ENCODE measurements at regions not wholly inside any gene's neighbourhood (a gene's known extent, or its start where the extent isn't known, plus 50 kb on each side); places are given as distances from the start of the nearest gene placed in this dataset.

- TF ChIP-seq, protein P1, sequence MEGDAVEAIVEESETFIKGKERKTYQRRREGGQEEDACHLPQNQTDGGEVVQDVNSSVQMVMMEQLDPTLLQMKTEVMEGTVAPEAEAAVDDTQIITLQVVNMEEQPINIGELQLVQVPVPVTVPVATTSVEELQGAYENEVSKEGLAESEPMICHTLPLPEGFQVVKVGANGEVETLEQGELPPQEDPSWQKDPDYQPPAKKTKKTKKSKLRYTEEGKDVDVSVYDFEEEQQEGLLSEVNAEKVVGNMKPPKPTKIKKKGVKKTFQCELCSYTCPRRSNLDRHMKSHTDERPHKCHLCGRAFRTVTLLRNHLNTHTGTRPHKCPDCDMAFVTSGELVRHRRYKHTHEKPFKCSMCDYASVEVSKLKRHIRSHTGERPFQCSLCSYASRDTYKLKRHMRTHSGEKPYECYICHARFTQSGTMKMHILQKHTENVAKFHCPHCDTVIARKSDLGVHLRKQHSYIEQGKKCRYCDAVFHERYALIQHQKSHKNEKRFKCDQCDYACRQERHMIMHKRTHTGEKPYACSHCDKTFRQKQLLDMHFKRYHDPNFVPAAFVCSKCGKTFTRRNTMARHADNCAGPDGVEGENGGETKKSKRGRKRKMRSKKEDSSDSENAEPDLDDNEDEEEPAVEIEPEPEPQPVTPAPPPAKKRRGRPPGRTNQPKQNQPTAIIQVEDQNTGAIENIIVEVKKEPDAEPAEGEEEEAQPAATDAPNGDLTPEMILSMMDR (IDR thresholded peaks at IDR 0.05), result peak in 1 of 2 experiments; percentile 13
- H3K27me3 ChIP-seq, result no peaks in the 10 kb centered on the region
- H3K27ac ChIP-seq, result peak overlapping the region; percentile 46 to 67
Measured at GRCh38 chr3:72255791-72256559, 471.0 kb upstream of the PROK2 start.

DNA sequence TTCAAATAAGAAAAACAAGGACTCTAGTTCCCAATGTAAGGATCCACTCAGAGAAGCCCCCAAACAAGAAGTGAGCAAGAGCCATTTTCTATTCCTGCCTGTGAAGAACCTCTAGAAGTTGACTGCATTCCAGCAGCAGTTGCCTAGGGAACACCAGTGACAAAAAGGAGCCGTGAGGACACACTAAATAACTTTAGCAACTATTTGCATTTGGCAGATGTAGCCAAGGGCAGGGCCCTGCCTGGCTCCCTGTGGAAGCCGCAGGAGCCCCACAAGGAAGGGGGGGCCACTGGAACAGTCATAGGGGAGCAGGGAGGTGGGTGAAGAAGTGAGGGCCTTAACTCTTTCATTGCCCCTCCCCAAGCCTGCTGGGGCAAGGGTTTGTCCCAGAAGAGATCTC lies 470.2 kb upstream of the PROK2 start:
- Histone ChIP-seq H3K4me1 (peaks cover 0 to 30% (median 26%) of the 10 kb centered on the region in 4 donors), H3K27ac (peak overlapping the region; percentile 46 to 67), H3K36me3 (no peaks in the 10 kb centered on the region), H3K9me3 (no peaks in the 10 kb centered on the region), H3K27me3 (no peaks in the 10 kb centered on the region), H3K4me3 (no peak overlapping the region)
- peak; percentile 38 to 80 for DNase-seq
- intact Hi-C loops (cut with DNase I; ENCODE audit: low total_unique reads), result loop anchor here (10.0 kb wide), 1 partner anchor 70 kb away; no protein-coding TSS in a partner anchor
- TF ChIP-seq, protein P1 (IDR thresholded peaks at IDR 0.05), result no peak

More at GRCh38 chr3:72255791-72256559, 471.0 kb upstream of the PROK2 start:
- Histone ChIP-seq H3K4me3 (no peak overlapping the region), H3K4me1 (peaks cover 0 to 30% (median 26%) of the 10 kb centered on the region in 4 donors), H3K36me3 (no peaks in the 10 kb centered on the region), H3K9me3 (no peaks in the 10 kb centered on the region)
- intact Hi-C loops (cut with DNase I; ENCODE audit: low total_unique reads), result loop anchor here (10.0 kb wide), 1 partner anchor 71 kb away; no protein-coding TSS in a partner anchor
- DNase-seq, result peak; percentile 41 to 82

GRCh38 chr3:72254483-72254882 lies 469.5 kb upstream of the PROK2 start:
- Histone ChIP-seq H3K27me3 (no peaks in the 10 kb centered on the region), H3K27ac (peak overlapping the region in 1 of 2 donors; percentile 46), H3K36me3 (no peaks in the 10 kb centered on the region), H3K4me1 (peaks cover 0 to 30% (median 26%) of the 10 kb centered on the region in 4 donors), H3K9me3 (no peaks in the 10 kb centered on the region), H3K4me3 (no peak overlapping the region)
- no peak for DNase-seq
- TF ChIP-seq, protein P1 (IDR thresholded peaks at IDR 0.05), result no peak
- intact Hi-C loops (cut with DNase I; ENCODE audit: low total_unique reads), result loop anchor here (10.0 kb wide), 1 partner anchor 70 kb away; no protein-coding TSS in a partner anchor

DNA sequence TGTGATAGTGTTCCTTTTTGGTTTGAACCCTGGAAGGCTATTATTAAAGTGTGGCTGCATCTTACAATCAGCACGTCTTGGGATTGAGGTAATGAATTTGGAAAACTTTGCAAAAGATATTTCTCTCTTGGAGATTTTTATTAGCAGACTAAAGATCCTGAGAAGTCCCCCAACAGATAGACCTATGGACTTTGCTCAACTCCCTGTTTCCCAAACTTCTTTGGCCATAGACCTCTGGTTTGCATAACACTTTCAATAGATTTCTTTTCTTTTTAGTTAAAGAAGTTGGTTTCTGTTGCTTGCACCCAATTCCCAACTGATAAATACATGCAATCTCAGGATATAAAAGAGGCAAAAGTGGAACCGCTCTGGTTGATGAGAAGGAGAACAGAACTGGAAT lies 465.8 kb upstream of the PROK2 start:
- intact Hi-C loops (cut with DNase I; ENCODE audit: low total_unique reads), result loop anchor here (10.0 kb wide), 1 partner anchor 66 kb away; no protein-coding TSS in a partner anchor
- H3K36me3 ChIP-seq, result no peaks in the 10 kb centered on the region
- H3K9me3 ChIP-seq, result no peaks in the 10 kb centered on the region
- no peak overlapping the region for H3K27ac ChIP-seq
- H3K4me1 ChIP-seq, result peaks cover 0 to 40% (median 35%) of the 10 kb centered on the region in 4 donors
- DNase-seq, result no peak
- no peaks in the 10 kb centered on the region for H3K27me3 ChIP-seq
- no peak overlapping the region for H3K4me3 ChIP-seq
- TF ChIP-seq, protein P1 (IDR thresholded peaks at IDR 0.05), result no peak

GRCh38 chr3:72248869-72249268 lies 463.9 kb upstream of the PROK2 start:
- Histone ChIP-seq H3K27ac (no peak overlapping the region), H3K9me3 (no peaks in the 10 kb centered on the region), H3K4me3 (no peak overlapping the region), H3K27me3 (no peaks in the 10 kb centered on the region), H3K4me1 (peaks cover 0 to 46% (median 43%) of the 10 kb centered on the region in 4 donors), H3K36me3 (no peaks in the 10 kb centered on the region)
- no peak for DNase-seq
- intact Hi-C loops (cut with DNase I; ENCODE audit: low total_unique reads), result loop anchor here (10.0 kb wide), 1 partner anchor 196 kb away; the partner anchor contains the start of gene RYBP
- TF ChIP-seq, protein P1 (IDR thresholded peaks at IDR 0.05), result no peak

Measured in tibial artery (tissue), 4 donors.